Retinal pigment epithelial cell (primary cell): ENCODE measurements at regions not wholly inside any gene's neighbourhood (a gene's known extent, or its start where the extent isn't known, plus 50 kb on each side); places are given as distances from the start of the nearest gene placed in this dataset.

ENCODE experiments used
- DNase-seq: peaks from one replicate; pipeline ENCODE4 v3.0.0-alpha.2; 2010; ENCODE audit warnings: low read depth
- H3K4me3 ChIP-seq: 2 replicates; pipeline ENCODE4 v1.5.1; 2011; ENCODE audit warnings: mild to moderate bottlenecking, low read length, control low read depth, moderate library complexity
- CTCF ChIP-seq: conservative IDR thresholded peaks from 2 replicates; pipeline ENCODE4 v1.5.1; 2011; ENCODE audit warnings: low read depth, low read length, control low read depth, inconsistent platforms

GRCh38 chr13:65343898-65344663, 1886.1 kb downstream of the PCDH9 start:
- DNase-seq: no peak
- H3K4me3 ChIP-seq: no peak overlapping the region
- TF ChIP-seq CTCF: no peak

DNA sequence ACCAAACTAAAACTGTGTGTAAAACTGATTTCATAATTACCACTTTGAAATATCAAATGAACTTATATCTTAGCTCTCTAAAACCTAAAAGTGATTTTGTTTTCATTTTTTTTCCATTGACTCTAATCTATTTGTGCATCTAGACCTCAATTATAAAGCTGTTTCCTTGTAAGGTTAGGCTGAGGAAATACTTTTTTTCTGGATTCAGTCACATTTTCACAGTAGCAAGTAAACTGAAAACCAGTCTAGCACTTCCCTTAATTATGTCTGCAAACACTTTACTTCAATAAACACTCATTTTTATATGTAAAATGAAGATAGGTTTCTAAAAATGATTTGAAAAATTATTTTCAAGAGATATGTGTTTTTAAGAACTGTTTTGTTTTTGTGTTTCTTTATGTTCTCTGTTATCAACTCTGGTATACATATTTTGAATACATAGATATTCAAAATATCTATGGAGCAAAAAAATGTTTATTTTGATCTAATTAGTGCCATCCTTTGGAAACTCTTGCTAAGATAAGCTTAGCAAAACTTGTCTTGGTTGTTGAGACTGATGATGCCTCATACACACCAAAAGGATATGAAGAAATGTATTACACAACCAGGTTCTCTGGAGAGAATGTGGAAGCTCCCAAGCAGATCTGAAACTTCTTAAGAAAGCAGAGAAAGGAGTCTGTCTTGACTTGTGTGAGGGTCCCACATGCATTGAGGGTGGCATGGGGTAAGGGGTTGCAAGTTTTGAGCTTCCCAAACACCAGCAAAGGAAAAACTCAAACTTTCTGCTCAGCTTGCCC, 1887.4 kb downstream of the PCDH9 start:
- no peak overlapping the region for H3K4me3 ChIP-seq
- no peak for TF ChIP-seq CTCF
- no peak for DNase-seq

DNA sequence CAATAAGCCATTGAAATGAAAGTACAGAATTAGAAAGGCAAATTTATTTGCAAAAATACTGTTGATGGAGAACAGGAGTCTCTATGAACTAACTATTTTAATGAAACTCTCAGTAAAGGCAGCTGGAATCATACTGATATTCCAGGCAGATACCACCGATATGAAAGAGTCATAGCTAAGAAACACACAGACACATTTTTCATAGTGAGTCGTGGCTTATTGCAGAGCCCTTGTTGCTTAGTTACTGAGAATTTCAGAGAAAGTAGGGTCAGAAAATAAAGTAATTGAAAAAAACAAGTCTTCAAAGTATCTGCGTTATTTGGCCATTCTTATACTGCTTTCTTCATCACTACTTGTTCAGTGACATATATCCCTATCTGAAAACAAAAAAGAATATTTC, 1890.9 kb downstream of the PCDH9 start:
- TF ChIP-seq CTCF: no peak
- no peak overlapping the region for H3K4me3 ChIP-seq
- DNase-seq: no peak

GRCh38 chr13:65336916-65337315, 1893.2 kb downstream of the PCDH9 start:
- H3K4me3 ChIP-seq: no peak overlapping the region
- no peak for TF ChIP-seq CTCF
- DNase-seq: peak; percentile 79

GRCh38 chr13:65336087-65336749, 1893.9 kb downstream of the PCDH9 start:
- DNase-seq: peak; percentile 24
- TF ChIP-seq CTCF: no peak
- H3K4me3 ChIP-seq: no peak overlapping the region

DNA sequence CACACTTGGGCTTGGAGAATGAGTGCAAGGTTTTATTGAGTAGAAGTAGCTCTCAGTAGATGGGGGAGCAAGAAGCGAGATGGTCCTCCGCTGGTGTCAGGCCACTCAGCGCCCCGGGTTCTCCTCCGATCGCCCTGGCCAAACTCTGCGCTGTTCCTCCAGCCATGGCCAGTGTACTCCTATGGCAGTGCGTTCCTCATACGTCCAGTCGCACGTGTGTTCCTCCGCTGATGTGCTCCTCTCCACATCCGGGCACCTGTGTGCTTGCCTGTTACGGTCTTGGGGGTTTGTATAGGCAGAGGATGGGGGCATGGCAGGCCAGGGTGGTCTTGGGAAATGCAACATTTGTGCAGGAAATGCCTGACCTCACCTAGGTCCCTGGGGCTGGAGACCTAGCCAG, 1899.4 kb downstream of the PCDH9 start:
- no peak for DNase-seq
- TF ChIP-seq CTCF: no peak
- H3K4me3 ChIP-seq: no peak overlapping the region
